ENCODE measurements at regions not wholly inside any gene's neighbourhood (a gene's known extent, or its start where the extent isn't known, plus 50 kb on each side); places are given as distances from the start of the nearest gene placed in this dataset.

- Histone ChIP-seq H3K27me3 (no peaks in the 10 kb centered on the region), H3K27ac (no peak overlapping the region), H3K4me1 (ENCODE audit: insufficient read depth) (no peaks in the 10 kb centered on the region), H3K4me3 (no peak overlapping the region), H3K9me3 (no peaks in the 10 kb centered on the region), H3K36me3 (no peaks in the 10 kb centered on the region)
- intact Hi-C loops (cut with DNase I) = no loop called here
- no peak for TF ChIP-seq EP300 (IDR thresholded peaks at IDR 0.05)
- no peak for TF ChIP-seq CTCF (IDR thresholded peaks at IDR 0.05)
- TF ChIP-seq POLR2A (IDR thresholded peaks at IDR 0.05) = no peak
- WGBS, 3 donors = 83 to 89% (median 89%) methylated on average over 3 of the region's 3 CpGs
- no peak for DNase-seq
These were observed 867.8 kb downstream of the TTLL7 start for GRCh38 chr1:83130886-83131691.

- intact Hi-C loops (cut with DNase I) = no loop called here
- no peak overlapping the region for H3K27ac ChIP-seq
- H3K36me3 ChIP-seq = no peaks in the 10 kb centered on the region
- H3K4me1 ChIP-seq (ENCODE audit: insufficient read depth) = no peaks in the 10 kb centered on the region
- H3K9me3 ChIP-seq = no peaks in the 10 kb centered on the region
- DNase-seq = no peak
- 93 to 96% (median 95%) methylated on average over 3 of the region's 3 CpGs for WGBS, 3 donors
- no peak overlapping the region for H3K4me3 ChIP-seq
- TF ChIP-seq CTCF (IDR thresholded peaks at IDR 0.05) (no peak), EP300 (IDR thresholded peaks at IDR 0.05) (no peak), POLR2A (IDR thresholded peaks at IDR 0.05) (no peak)
- H3K27me3 ChIP-seq = no peaks in the 10 kb centered on the region
These were observed 869.8 kb downstream of the TTLL7 start for GRCh38 chr1:83129107-83129506.

GRCh38 chr1:83125456-83125855, 873.5 kb downstream of the TTLL7 start:
- DNase-seq = no peak
- H3K9me3 ChIP-seq = no peaks in the 10 kb centered on the region
- no peak overlapping the region for H3K27ac ChIP-seq
- no peak overlapping the region for H3K4me3 ChIP-seq
- H3K36me3 ChIP-seq = no peaks in the 10 kb centered on the region
- intact Hi-C loops (cut with DNase I) = no loop called here
- 86 to 88% (median 87%) methylated on average over 2 of the region's 2 CpGs for WGBS, 3 donors
- H3K27me3 ChIP-seq = no peaks in the 10 kb centered on the region
- TF ChIP-seq CTCF (IDR thresholded peaks at IDR 0.05) (no peak), POLR2A (IDR thresholded peaks at IDR 0.05) (no peak), EP300 (IDR thresholded peaks at IDR 0.05) (no peak)
- no peaks in the 10 kb centered on the region for H3K4me1 ChIP-seq (ENCODE audit: insufficient read depth)

- no peak overlapping the region for H3K4me3 ChIP-seq
- TF ChIP-seq POLR2A (IDR thresholded peaks at IDR 0.05) = no peak
- TF ChIP-seq EP300 (IDR thresholded peaks at IDR 0.05) = no peak
- TF ChIP-seq CTCF (IDR thresholded peaks at IDR 0.05) = no peak
- no peak for DNase-seq
- WGBS, 3 donors = 84 to 94% (median 94%) methylated on average over 3 of the region's 3 CpGs
- H3K27me3 ChIP-seq = no peaks in the 10 kb centered on the region
- intact Hi-C loops (cut with DNase I) = no loop called here
- no peaks in the 10 kb centered on the region for H3K4me1 ChIP-seq (ENCODE audit: insufficient read depth)
- H3K9me3 ChIP-seq = no peaks in the 10 kb centered on the region
- no peak overlapping the region for H3K27ac ChIP-seq
- H3K36me3 ChIP-seq = no peaks in the 10 kb centered on the region
These were observed 875.9 kb downstream of the TTLL7 start for GRCh38 chr1:83123019-83123418.
